Suprapubic skin (tissue), 3 donors: ENCODE measurements at regions not wholly inside any gene's neighbourhood (a gene's known extent, or its start where the extent isn't known, plus 50 kb on each side); places are given as distances from the start of the nearest gene placed in this dataset.

Experiments used
- POLR2AphosphoS5 ChIP-seq, 3 donors: sonication (generic); formaldehyde crosslinking; IDR thresholded peaks; one replicate each; pipeline ENCODE4 v1.6.1; 2017; ENCODE audit warnings: antibody characterized with exemption in 3 of 3
- TF ChIP-seq, protein P1 (sequence below), 2 donors: fragments of 200-600 bp in 1 of 2; fragments of 450-650 bp in 1 of 2; sonication (generic) in 1 of 2; IDR thresholded peaks; one replicate each; pipeline ENCODE4 v1.5.1; 2016 to 2019; ENCODE audit warnings: antibody characterized with exemption in 2 of 2, mild to moderate bottlenecking in 1 of 2, moderate library complexity in 1 of 2

DNA sequence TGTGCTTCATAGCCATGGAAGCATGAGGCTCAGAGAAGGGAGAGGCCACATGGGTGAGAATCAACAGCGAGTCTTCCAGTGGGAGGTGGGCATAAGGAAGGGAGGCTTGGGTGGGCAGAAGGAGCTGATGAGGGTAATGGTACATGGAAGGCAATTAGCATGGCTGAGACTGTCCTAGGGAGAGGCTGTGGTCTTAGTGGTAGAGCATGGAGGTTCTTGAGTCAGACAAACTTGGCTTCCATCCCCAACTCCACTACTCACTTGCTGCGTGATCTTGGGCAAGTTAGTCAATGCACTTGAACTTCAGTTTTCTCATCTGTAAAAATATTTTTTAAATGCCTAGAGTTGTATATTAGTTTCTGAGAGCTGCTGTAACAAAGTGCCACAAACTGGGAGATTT lies 227.2 kb upstream of the E2F8 start:
- TF ChIP-seq, protein P1, sequence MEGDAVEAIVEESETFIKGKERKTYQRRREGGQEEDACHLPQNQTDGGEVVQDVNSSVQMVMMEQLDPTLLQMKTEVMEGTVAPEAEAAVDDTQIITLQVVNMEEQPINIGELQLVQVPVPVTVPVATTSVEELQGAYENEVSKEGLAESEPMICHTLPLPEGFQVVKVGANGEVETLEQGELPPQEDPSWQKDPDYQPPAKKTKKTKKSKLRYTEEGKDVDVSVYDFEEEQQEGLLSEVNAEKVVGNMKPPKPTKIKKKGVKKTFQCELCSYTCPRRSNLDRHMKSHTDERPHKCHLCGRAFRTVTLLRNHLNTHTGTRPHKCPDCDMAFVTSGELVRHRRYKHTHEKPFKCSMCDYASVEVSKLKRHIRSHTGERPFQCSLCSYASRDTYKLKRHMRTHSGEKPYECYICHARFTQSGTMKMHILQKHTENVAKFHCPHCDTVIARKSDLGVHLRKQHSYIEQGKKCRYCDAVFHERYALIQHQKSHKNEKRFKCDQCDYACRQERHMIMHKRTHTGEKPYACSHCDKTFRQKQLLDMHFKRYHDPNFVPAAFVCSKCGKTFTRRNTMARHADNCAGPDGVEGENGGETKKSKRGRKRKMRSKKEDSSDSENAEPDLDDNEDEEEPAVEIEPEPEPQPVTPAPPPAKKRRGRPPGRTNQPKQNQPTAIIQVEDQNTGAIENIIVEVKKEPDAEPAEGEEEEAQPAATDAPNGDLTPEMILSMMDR (IDR thresholded peaks at IDR 0.05): no peak
- TF ChIP-seq POLR2AphosphoS5 (IDR thresholded peaks at IDR 0.05): no peak
